ENCODE measurements at regions not wholly inside any gene's neighbourhood (a gene's known extent, or its start where the extent isn't known, plus 50 kb on each side); places are given as distances from the start of the nearest gene placed in this dataset.

GRCh38 chr15:47551079-47551478 lies 166.2 kb upstream of the SEMA6D start:
- in situ Hi-C loops (cut with HindIII; ENCODE audit: low sequenced_read_pairs) = no loop called here
- DNase-seq (ENCODE audit: low spot score) = no peak

DNA sequence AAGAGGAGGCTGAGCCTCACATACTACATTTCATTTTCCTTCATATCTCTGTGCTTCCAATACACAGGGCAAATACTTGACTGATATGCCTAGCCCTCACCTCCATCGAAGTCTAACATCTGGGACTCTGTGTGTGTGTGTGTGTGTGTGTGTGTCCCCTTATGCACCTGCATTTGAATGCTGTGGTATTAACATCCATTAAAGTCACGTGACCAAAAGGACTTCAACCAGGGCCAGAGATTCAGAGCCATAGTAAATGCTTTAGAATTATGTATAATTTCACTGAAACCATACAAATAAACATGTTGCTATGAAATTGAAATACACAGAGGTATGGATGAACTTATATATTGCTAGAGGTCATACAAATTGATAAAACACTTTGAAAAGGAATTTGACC lies 165.8 kb upstream of the SEMA6D start:
- in situ Hi-C loops (cut with HindIII; ENCODE audit: low sequenced_read_pairs) = no loop called here
- no peak for DNase-seq (ENCODE audit: low spot score)

DNA sequence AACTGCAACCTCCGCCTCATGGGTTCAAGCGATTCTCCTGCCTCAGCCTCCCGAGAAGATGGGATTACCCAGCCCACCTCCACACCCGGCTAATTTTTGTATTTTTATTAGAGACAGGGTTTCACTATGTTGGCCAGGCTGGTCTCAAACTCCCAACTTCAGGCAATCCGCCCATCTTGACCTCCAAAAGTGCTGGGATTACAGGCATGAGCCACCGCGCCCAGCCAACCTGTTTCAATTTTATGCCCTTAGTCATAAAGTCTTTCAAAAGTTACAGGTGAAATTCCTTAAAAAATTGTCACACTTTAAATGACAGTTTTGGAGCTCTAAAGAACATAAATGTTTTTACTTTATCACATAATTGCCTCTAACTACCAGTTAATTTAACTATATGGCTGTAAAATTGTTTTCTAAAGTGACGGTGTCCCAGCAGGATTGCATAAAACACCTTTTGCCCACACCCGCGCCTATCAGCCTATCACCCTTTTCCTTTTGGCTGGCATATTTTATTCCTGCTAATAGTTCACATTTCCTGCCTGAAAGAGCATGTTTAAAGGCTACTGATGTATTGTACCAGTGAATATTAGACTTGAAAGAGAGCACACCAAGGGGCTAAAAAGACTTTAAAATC lies 164.2 kb upstream of the SEMA6D start:
- no peak for DNase-seq (ENCODE audit: low spot score)
- in situ Hi-C loops (cut with HindIII; ENCODE audit: low sequenced_read_pairs) = no loop called here

- in situ Hi-C loops (cut with HindIII; ENCODE audit: low sequenced_read_pairs) = no loop called here
- DNase-seq (ENCODE audit: low spot score) = no peak
Observed at GRCh38 chr15:47553947-47554346, 163.4 kb upstream of the SEMA6D start.

- no peak for DNase-seq (ENCODE audit: low spot score)
- in situ Hi-C loops (cut with HindIII; ENCODE audit: low sequenced_read_pairs) = no loop called here
Observed at GRCh38 chr15:47561102-47561501, 156.2 kb upstream of the SEMA6D start.

DNA sequence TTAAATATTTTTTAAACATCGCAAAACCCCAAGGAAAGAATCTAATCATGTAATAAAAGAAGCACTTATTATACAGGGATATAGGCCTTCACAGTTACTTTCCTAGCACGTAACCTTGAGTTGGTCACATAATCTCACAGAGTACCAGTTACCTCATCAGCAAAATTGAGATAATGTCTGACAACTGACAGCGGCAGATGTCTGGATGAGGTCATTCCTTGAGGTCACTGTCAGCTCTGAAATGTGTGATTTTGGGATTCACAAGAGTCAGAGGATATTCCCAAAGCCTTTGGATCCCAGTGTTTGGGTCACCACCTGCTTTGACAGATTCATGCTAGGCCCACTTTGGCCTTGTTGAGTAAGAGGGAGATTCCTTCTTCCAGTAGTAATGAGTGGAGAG lies 151.4 kb upstream of the SEMA6D start:
- in situ Hi-C loops (cut with HindIII; ENCODE audit: low sequenced_read_pairs) = no loop called here
- DNase-seq (ENCODE audit: low spot score) = no peak

DNA sequence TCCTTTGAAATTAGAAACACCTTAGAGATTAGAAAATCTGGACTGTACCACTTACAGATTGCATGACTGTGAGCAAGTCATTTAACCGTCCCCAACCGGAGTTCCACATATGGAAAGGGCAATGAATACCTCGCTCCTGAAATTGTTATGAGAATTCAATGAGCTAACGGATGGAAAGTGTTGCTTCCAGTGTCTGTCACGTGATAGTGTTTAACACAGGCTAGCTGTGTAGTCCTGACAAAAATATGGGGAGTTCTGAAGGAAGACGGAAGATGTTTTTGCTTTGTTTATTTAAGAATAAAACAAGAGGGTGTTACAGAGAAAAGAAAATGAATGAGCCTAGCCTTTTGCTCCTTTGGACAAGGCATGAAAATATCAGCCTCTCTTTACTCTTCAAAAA lies 150.7 kb upstream of the SEMA6D start:
- no peak for DNase-seq (ENCODE audit: low spot score)
- in situ Hi-C loops (cut with HindIII; ENCODE audit: low sequenced_read_pairs) = no loop called here

DNA sequence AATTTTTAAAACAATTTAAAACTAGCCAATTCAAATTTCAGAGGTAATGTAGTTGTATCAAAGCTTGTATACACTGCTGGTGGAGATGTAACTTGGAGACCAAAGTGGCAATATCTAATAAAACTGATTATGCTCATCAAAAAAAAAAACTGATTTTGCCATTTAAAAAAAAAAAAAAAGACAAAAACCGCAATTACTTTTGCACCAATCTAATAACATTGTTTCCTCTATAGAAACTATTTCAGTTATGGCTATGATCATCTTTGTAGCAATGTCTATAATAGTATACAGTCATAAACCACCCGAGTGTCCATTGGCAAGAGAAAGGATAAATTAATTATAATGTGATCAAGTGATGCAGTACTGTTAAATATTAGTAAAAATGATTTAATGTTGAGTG lies 149.3 kb upstream of the SEMA6D start:
- DNase-seq (ENCODE audit: low spot score) = no peak
- in situ Hi-C loops (cut with HindIII; ENCODE audit: low sequenced_read_pairs) = no loop called here

GRCh38 chr15:47570044-47570443 lies 147.3 kb upstream of the SEMA6D start:
- DNase-seq (ENCODE audit: low spot score) = no peak
- in situ Hi-C loops (cut with HindIII; ENCODE audit: low sequenced_read_pairs) = no loop called here

DNA sequence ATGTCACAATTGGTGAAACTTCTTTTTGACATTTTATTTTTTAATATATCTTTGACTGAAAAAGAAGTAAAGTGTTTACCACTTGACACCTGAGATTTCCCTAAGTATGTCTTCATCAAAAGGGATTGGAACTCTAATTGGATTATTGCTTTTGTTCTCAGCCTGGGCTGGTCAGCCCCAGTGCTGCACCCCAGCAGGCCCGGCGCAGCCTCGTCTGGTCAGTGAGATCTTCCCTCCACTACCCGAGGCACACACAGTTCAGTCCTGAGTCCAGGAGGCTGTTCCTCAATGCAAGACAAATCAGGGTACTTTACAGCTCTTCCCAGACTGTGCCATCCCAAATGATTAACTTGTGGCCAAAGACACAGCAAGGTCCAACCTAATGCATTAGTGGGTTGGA lies 146.9 kb upstream of the SEMA6D start:
- no peak for DNase-seq (ENCODE audit: low spot score)
- in situ Hi-C loops (cut with HindIII; ENCODE audit: low sequenced_read_pairs) = no loop called here

- in situ Hi-C loops (cut with HindIII; ENCODE audit: low sequenced_read_pairs) = no loop called here
- DNase-seq (ENCODE audit: low spot score) = no peak
Observed at GRCh38 chr15:47570881-47571640, 146.2 kb upstream of the SEMA6D start.

- DNase-seq (ENCODE audit: low spot score) = no peak
- in situ Hi-C loops (cut with HindIII; ENCODE audit: low sequenced_read_pairs) = no loop called here
Observed at GRCh38 chr15:47573673-47574072, 143.6 kb upstream of the SEMA6D start.

DNA sequence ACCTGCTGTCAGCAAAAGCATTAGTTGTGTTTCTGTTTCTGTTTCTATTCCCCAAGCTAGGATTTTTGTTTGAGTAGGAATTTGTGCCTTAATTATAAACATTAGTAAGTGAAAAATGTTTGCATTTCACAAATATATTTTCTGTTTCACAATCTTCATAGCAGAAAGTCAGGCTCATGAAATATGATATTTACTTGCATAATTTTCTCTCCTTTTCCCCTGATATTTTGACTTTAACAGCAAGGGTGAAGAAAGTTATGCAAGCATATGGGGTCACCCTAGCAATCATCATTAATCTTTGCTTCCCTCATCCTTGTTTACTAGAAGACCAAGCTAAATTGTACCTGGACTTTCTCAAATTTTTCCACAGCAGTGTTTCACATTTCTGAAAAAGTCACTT lies 140.3 kb upstream of the SEMA6D start:
- no peak for DNase-seq (ENCODE audit: low spot score)
- in situ Hi-C loops (cut with HindIII; ENCODE audit: low sequenced_read_pairs) = no loop called here

DNA sequence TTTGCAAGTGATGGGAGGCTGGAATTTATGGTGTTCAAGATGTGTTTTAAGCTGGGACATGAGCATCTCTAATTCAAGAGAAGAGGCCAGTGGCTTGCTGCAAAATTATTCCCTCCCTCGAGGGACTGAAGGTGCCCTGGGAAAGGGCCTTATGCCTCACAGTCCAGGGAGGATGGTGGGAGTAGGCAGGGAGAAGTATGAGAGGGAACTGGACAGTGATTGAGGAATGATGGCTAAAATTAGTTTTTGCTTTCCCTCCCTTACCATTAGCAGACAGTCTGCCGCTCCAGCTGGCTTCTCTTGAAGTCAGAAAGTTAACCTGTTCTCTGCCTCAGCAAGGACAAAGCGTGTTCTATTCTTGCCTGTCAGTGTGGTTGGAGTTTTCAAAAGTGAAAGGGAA lies 139.8 kb upstream of the SEMA6D start:
- no peak for DNase-seq (ENCODE audit: low spot score)
- in situ Hi-C loops (cut with HindIII; ENCODE audit: low sequenced_read_pairs) = no loop called here

GRCh38 chr15:47582233-47582632 lies 135.1 kb upstream of the SEMA6D start:
- in situ Hi-C loops (cut with HindIII; ENCODE audit: low sequenced_read_pairs) = no loop called here
- DNase-seq (ENCODE audit: low spot score) = no peak

DNA sequence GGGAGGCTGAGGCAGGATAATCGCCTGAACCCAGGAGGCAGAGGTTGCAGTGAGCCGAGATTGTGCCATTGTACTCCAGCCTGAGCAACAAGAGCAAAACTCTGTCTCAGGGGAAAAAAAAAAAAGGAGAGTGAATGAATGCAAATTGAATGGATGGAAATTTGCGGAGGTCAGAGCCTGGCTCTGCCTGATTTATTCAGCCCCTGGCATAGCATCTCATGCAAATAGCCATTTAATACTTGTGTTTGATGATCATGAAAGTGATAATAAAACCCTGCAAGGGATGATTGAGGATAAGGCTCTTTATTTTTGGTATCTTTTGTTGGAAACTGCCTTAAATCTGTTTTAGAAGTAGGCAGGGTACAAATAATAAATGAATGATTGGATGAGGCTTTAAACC lies 133.0 kb upstream of the SEMA6D start:
- in situ Hi-C loops (cut with HindIII; ENCODE audit: low sequenced_read_pairs) = no loop called here
- DNase-seq (ENCODE audit: low spot score) = no peak

GRCh38 chr15:47586653-47587224 lies 130.6 kb upstream of the SEMA6D start:
- in situ Hi-C loops (cut with HindIII; ENCODE audit: low sequenced_read_pairs) = no loop called here
- no peak for DNase-seq (ENCODE audit: low spot score)

DNA sequence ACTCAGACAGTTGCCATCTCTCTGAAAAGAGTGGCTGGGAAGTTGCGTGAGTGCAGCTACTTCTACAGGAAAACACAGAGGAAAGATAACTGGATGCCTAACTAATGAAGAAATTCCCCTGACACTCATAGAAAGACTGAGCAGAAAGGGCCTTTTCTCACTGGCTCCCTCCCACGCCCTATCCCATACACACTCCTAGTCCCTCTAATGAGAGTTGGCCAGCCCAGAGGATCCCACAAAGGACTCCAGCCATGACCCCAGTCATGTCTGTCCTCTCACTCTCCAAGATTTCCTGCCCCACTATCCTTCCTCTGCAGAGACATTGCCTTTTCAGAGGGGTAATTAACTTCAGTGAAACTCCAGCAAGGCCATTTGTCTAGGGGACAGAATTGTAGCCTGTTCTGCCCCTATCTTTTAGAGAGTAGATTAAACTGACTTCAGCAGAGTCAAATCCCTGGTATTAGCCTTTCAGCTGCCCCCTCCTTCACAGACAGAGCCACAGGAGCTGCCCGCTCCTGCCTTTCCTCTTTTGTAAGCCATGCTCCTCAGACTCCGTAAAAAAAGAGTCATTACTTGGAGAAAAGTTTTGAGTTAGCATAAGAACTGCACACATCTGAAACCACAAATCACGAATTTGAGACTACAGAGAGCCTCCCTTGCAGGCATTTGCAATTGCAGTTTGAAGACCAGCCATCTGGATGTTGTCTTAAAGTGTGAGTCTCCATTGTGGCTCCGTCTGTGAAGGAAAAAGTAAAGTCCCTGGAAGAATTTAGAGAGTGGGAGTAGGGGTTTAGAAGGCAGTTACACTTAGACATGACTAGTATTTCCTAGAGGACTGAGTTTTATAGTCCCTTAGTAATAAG lies 129.1 kb upstream of the SEMA6D start:
- DNase-seq (ENCODE audit: low spot score) = no peak
- in situ Hi-C loops (cut with HindIII; ENCODE audit: low sequenced_read_pairs) = no loop called here

- no peak for DNase-seq (ENCODE audit: low spot score)
- in situ Hi-C loops (cut with HindIII; ENCODE audit: low sequenced_read_pairs) = no loop called here
Observed at GRCh38 chr15:47588958-47589357, 128.3 kb upstream of the SEMA6D start.

GRCh38 chr15:47598996-47599395 lies 118.3 kb upstream of the SEMA6D start:
- in situ Hi-C loops (cut with HindIII; ENCODE audit: low sequenced_read_pairs) = no loop called here
- DNase-seq (ENCODE audit: low spot score) = no peak
